Keratinocyte (primary cell): ENCODE measurements at regions not wholly inside any gene's neighbourhood (a gene's known extent, or its start where the extent isn't known, plus 50 kb on each side); places are given as distances from the start of the nearest gene placed in this dataset.

Source experiments
- DNase-seq: peaks from one replicate; pipeline ENCODE4 v3.0.0-alpha.2; 2011; ENCODE audit warnings: low read depth, missing footprints, low spot score
- FAIRE-seq: peaks from 2 replicates; lab custom pipeline; 2011; peaks lifted over from hg19 to GRCh38; lab: Jason Lieb, UNC
- H2AFZ ChIP-seq: 2 replicates; pipeline ENCODE4 v1.6.0; 2012; ENCODE audit warnings: low read length, control low read depth, inconsistent platforms; ENCODE audit not compliant: control insufficient read depth
- H3K27ac ChIP-seq: 2 replicates; pipeline ENCODE4 v1.5.1; 2011; ENCODE audit warnings: low read length; ENCODE audit not compliant: control insufficient read depth, insufficient read depth
- H3K27me3 ChIP-seq: 3 replicates; pipeline ENCODE4 v1.6.0; 2011; ENCODE audit warnings: low read length; ENCODE audit not compliant: control insufficient read depth, insufficient read depth; ENCODE audit errors: extremely low read depth
- H3K36me3 ChIP-seq, 2 experiments: 2 replicates in 1 of 2; 3 replicates in 1 of 2; pipeline ENCODE4 v1.5.1; 2011; ENCODE audit warnings: low read length in 2 of 2, mild to moderate bottlenecking in 1 of 2; ENCODE audit not compliant: control insufficient read depth in 2 of 2, insufficient read depth in 2 of 2; ENCODE audit errors: extremely low read depth in 1 of 2
- H3K4me1 ChIP-seq: 3 replicates; pipeline ENCODE4 v1.5.1; 2011; ENCODE audit warnings: low read length; ENCODE audit not compliant: control insufficient read depth, insufficient read depth; ENCODE audit errors: extremely low read depth
- H3K4me2 ChIP-seq: 3 replicates; pipeline ENCODE4 v1.6.0; 2011; ENCODE audit warnings: low read depth, low read length; ENCODE audit not compliant: control insufficient read depth, insufficient read depth; ENCODE audit errors: extremely low read depth
- H3K4me3 ChIP-seq, 3 experiments: fragments of 200-600 bp in 1 of 3; sonication (generic) in 1 of 3; 2 replicates in 2 of 3; 3 replicates in 1 of 3; pipeline ENCODE4 v1.5.1; 2011 to 2016; ENCODE audit warnings: low read length in 3 of 3, mild to moderate bottlenecking in 3 of 3, control low read depth in 2 of 3, inconsistent platforms in 1 of 3, low read depth in 1 of 3, mixed read lengths in 1 of 3, mixed run types in 1 of 3, moderate library complexity in 1 of 3; ENCODE audit not compliant: control insufficient read depth in 2 of 3, insufficient read depth in 2 of 3; ENCODE audit errors: extremely low read depth in 1 of 3
- H3K79me2 ChIP-seq: 2 replicates; pipeline ENCODE4 v1.6.0; 2012; ENCODE audit warnings: low read length; ENCODE audit not compliant: control insufficient read depth, insufficient read depth
- H3K9ac ChIP-seq: 3 replicates; pipeline ENCODE4 v1.6.0; 2011; ENCODE audit warnings: low read length; ENCODE audit not compliant: control insufficient read depth, insufficient read depth; ENCODE audit errors: extremely low read depth
- H3K9me1 ChIP-seq: 3 replicates; pipeline ENCODE4 v1.6.0; 2011; ENCODE audit warnings: low read length; ENCODE audit not compliant: control insufficient read depth, insufficient read depth; ENCODE audit errors: extremely low read depth
- H3K9me3 ChIP-seq: 2 replicates; pipeline ENCODE4 v1.5.1; 2012; ENCODE audit warnings: low read depth, low read length; ENCODE audit not compliant: control insufficient read depth
- H4K20me1 ChIP-seq: 3 replicates; pipeline ENCODE4 v1.6.0; 2011; ENCODE audit warnings: low read length; ENCODE audit not compliant: control insufficient read depth, insufficient read depth; ENCODE audit errors: extremely low read depth
- EZH2 ChIP-seq: IDR thresholded peaks from one replicate; pipeline ENCODE4 v1.6.1; 2012; ENCODE audit warnings: inconsistent platforms, mild to moderate bottlenecking, low read length, moderate library complexity
- dilution Hi-C: fragments of 300-500 bp; cut with MboI; formaldehyde crosslinking; loops from one replicate; pipeline ENCODE4 v1.7.0; 2020; ENCODE audit warnings: low sequenced_read_pairs; ENCODE audit not compliant: extremely low pct_ligation_motif_present
- TF ChIP-seq, protein P1 (sequence below), 3 experiments: IDR thresholded peaks in 1 of 3; conservative IDR thresholded peaks in 1 of 3; optimal IDR thresholded peaks in 1 of 3; 2 replicates in 2 of 3; 3 replicates in 1 of 3; pipeline versions ENCODE3 to v1.5.1; 2011; ENCODE audit warnings: low read length in 3 of 3, mild to moderate bottlenecking in 3 of 3, moderate library complexity in 2 of 3, control low read depth in 1 of 3, inconsistent platforms in 1 of 3; ENCODE audit not compliant: insufficient read depth in 2 of 3; ENCODE audit errors: extremely low read depth in 1 of 3

DNA sequence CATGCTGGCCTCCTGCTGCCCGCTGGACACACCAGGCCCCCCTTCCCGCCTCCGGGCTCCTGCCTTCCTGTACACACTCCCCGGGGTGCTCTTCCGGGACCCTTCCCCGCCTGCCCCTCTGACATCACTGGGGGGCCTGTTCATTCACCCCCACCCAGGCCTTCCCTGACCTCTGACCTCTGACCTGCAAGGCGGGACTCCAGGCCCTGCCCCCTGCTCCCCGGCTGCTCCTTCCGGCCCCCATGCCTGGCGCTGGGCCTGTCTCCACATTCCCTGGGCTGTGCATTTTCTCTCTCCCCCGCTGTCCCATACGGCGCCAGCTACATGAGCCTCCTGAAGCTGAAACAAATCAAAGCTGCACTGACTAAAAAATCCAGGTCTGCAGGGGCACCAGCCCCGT lies 71.6 kb upstream of the GATA5 start:
- Histone ChIP-seq H3K27ac (no peak overlapping the region), H3K4me1 (no peaks in the 10 kb centered on the region), H3K9me3 (no peaks in the 10 kb centered on the region), H2AFZ (no peak overlapping the region), H3K27me3 (peaks cover 41% of the 10 kb centered on the region), H3K79me2 (no peaks in the 10 kb centered on the region), H4K20me1 (no peaks in the 10 kb centered on the region), H3K9me1 (no peaks in the 10 kb centered on the region), H3K36me3 (no peaks in the 10 kb centered on the region), H3K4me2 (no peak overlapping the region), H3K4me3 (no peak overlapping the region), H3K9ac (no peak overlapping the region)
- no peak for TF ChIP-seq EZH2
- TF ChIP-seq, protein P1, sequence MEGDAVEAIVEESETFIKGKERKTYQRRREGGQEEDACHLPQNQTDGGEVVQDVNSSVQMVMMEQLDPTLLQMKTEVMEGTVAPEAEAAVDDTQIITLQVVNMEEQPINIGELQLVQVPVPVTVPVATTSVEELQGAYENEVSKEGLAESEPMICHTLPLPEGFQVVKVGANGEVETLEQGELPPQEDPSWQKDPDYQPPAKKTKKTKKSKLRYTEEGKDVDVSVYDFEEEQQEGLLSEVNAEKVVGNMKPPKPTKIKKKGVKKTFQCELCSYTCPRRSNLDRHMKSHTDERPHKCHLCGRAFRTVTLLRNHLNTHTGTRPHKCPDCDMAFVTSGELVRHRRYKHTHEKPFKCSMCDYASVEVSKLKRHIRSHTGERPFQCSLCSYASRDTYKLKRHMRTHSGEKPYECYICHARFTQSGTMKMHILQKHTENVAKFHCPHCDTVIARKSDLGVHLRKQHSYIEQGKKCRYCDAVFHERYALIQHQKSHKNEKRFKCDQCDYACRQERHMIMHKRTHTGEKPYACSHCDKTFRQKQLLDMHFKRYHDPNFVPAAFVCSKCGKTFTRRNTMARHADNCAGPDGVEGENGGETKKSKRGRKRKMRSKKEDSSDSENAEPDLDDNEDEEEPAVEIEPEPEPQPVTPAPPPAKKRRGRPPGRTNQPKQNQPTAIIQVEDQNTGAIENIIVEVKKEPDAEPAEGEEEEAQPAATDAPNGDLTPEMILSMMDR (optimal IDR thresholded peaks at IDR 0.05 in 1 of 3, IDR thresholded peaks at IDR 0.05 in 1 of 3, conservative IDR thresholded peaks at IDR 0.05 in 1 of 3; ENCODE audit: extremely low read depth in 1 of 3, insufficient read depth in 2 of 3, low read length in 3 of 3), result no peak
- no peak for DNase-seq
- dilution Hi-C loops, result loop anchor here (25.0 kb wide), 1 partner anchor 110 kb away; the partner anchor contains the start of gene RBBP8NL
- FAIRE-seq, result no peak

- Histone ChIP-seq H3K9me1 (no peaks in the 10 kb centered on the region), H3K4me2 (no peak overlapping the region), H3K36me3 (no peaks in the 10 kb centered on the region), H2AFZ (no peak overlapping the region), H3K27me3 (peaks cover 52% of the 10 kb centered on the region), H3K4me1 (no peaks in the 10 kb centered on the region), H3K27ac (no peak overlapping the region), H3K9ac (no peak overlapping the region), H4K20me1 (no peaks in the 10 kb centered on the region), H3K79me2 (no peaks in the 10 kb centered on the region), H3K9me3 (no peaks in the 10 kb centered on the region), H3K4me3 (no peak overlapping the region)
- FAIRE-seq, result no peak
- dilution Hi-C loops, result loop anchor here (25.0 kb wide), 1 partner anchor 111 kb away; the partner anchor contains the start of gene RBBP8NL
- no peak for DNase-seq
- TF ChIP-seq, protein P1 (optimal IDR thresholded peaks at IDR 0.05 in 1 of 3, IDR thresholded peaks at IDR 0.05 in 1 of 3, conservative IDR thresholded peaks at IDR 0.05 in 1 of 3; ENCODE audit: extremely low read depth in 1 of 3, insufficient read depth in 2 of 3, low read length in 3 of 3), result no peak
- TF ChIP-seq EZH2, result no peak
Measured at GRCh38 chr20:62548471-62548870, 72.7 kb upstream of the GATA5 start.
